Nephron progenitor cell (in vitro differentiated cells): ENCODE measurements at regions not wholly inside any gene's neighbourhood (a gene's known extent, or its start where the extent isn't known, plus 50 kb on each side); places are given as distances from the start of the nearest gene placed in this dataset.

Experiments
- DNase-seq: peaks from one replicate; pipeline ENCODE4 v3.0.0; 2021
- H3K27ac Mint-ChIP-seq: 2 replicates; pipeline ENCODE4 v1.8.0; 2021; ENCODE audit warnings: mild to moderate bottlenecking, moderate library complexity, mixed read lengths
- H3K27me3 Mint-ChIP-seq: 2 replicates; pipeline ENCODE4 v1.8.0; 2021; ENCODE audit warnings: mild to moderate bottlenecking, low read depth, mixed read lengths; ENCODE audit not compliant: poor library complexity
- H3K36me3 Mint-ChIP-seq: 2 replicates; pipeline ENCODE4 v1.8.0; 2021; ENCODE audit warnings: low read depth, mixed read lengths
- H3K4me1 Mint-ChIP-seq: 2 replicates; pipeline ENCODE4 v1.8.0; 2021; ENCODE audit warnings: mixed read lengths
- H3K4me3 Mint-ChIP-seq: 2 replicates; pipeline ENCODE4 v1.8.0; 2021; ENCODE audit warnings: mild to moderate bottlenecking, moderate library complexity, mixed read lengths
- H3K9me3 Mint-ChIP-seq: 2 replicates; pipeline ENCODE4 v1.8.0; 2021; ENCODE audit warnings: mild to moderate bottlenecking, moderate library complexity, mixed read lengths
- TF ChIP-seq, protein P1 (sequence below): fragments of 200-600 bp; sonication (generic); IDR thresholded peaks from 2 replicates; pipeline ENCODE4 v1.5.0; 2021; ENCODE audit warnings: antibody characterized with exemption

GRCh38 chr1:229889031-229889517 lies 178.0 kb upstream of the GALNT2 start:
- H3K4me1 Mint-ChIP-seq, result peaks cover 6% of the 10 kb centered on the region
- H3K9me3 Mint-ChIP-seq, result peaks cover 10% of the 10 kb centered on the region
- DNase-seq, result no peak
- H3K27me3 Mint-ChIP-seq, result peaks cover 11% of the 10 kb centered on the region
- TF ChIP-seq, protein P1, sequence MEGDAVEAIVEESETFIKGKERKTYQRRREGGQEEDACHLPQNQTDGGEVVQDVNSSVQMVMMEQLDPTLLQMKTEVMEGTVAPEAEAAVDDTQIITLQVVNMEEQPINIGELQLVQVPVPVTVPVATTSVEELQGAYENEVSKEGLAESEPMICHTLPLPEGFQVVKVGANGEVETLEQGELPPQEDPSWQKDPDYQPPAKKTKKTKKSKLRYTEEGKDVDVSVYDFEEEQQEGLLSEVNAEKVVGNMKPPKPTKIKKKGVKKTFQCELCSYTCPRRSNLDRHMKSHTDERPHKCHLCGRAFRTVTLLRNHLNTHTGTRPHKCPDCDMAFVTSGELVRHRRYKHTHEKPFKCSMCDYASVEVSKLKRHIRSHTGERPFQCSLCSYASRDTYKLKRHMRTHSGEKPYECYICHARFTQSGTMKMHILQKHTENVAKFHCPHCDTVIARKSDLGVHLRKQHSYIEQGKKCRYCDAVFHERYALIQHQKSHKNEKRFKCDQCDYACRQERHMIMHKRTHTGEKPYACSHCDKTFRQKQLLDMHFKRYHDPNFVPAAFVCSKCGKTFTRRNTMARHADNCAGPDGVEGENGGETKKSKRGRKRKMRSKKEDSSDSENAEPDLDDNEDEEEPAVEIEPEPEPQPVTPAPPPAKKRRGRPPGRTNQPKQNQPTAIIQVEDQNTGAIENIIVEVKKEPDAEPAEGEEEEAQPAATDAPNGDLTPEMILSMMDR, result no peak
- no peak overlapping the region for H3K27ac Mint-ChIP-seq
- no peak overlapping the region for H3K4me3 Mint-ChIP-seq
- H3K36me3 Mint-ChIP-seq, result no peaks in the 10 kb centered on the region

DNA sequence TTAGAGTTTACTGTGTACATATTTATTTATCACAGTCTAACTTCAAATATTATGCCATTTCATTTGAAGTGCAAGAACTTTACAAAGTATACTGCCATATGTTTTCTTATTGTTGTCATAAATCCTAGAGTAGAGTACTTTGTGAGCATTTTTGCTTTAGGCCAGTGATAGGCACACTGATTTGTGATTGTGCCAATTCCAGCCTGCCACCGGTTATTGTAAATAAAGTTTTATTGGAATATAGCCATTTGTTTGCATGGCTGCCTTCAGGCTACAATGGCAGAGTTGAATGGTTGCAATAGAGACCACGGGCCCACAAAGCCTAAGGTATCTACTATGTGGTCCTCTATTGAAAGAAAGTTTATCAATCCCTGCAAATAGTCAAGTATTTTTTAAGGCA lies 175.8 kb upstream of the GALNT2 start:
- Mint-ChIP-seq H3K36me3 (no peaks in the 10 kb centered on the region), H3K27ac (no peak overlapping the region), H3K4me3 (no peak overlapping the region), H3K4me1 (peaks cover under 1% of the 10 kb centered on the region), H3K9me3 (peaks cover 10% of the 10 kb centered on the region), H3K27me3 (peaks cover 20% of the 10 kb centered on the region)
- DNase-seq, result no peak
- TF ChIP-seq, protein P1, result no peak

DNA sequence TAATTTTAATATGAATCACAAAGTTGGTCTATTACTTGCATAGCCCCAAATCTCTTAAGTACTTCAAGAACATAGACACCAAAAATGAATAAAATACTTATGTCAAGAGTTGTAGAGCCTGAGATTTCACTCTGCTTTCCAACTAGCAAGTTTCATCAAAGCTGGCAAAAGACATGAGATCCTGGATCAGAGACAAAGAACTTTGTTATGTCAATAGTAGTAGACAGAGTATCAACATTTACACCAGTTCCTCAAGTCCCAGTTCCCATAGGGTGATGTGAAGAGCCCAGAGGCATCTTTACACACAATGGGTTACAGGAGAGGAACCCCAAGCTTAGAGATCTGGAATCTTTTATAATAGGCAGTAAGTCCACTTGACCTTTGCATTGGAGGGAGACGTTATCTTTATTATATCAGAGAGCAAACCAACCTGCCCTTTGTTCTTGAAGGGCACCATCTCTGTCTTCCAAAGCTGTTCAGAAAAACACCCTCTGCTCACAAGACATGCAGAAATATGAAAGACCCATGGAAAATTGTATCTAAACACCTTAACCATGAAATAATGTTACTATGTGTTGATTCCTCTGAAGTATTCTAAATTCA lies 174.4 kb upstream of the GALNT2 start:
- peaks cover 4% of the 10 kb centered on the region for H3K9me3 Mint-ChIP-seq
- no peak overlapping the region for H3K4me3 Mint-ChIP-seq
- no peaks in the 10 kb centered on the region for H3K36me3 Mint-ChIP-seq
- H3K27ac Mint-ChIP-seq, result no peak overlapping the region
- DNase-seq, result no peak
- H3K27me3 Mint-ChIP-seq, result peaks cover 24% of the 10 kb centered on the region
- peaks cover 8% of the 10 kb centered on the region for H3K4me1 Mint-ChIP-seq
- TF ChIP-seq, protein P1, result no peak

- TF ChIP-seq, protein P1, result no peak
- H3K36me3 Mint-ChIP-seq, result no peaks in the 10 kb centered on the region
- H3K27ac Mint-ChIP-seq, result no peak overlapping the region
- peaks cover 3% of the 10 kb centered on the region for H3K9me3 Mint-ChIP-seq
- peaks cover 10% of the 10 kb centered on the region for H3K4me1 Mint-ChIP-seq
- peaks cover 24% of the 10 kb centered on the region for H3K27me3 Mint-ChIP-seq
- DNase-seq, result no peak
- H3K4me3 Mint-ChIP-seq, result no peak overlapping the region
Observed at GRCh38 chr1:229893762-229894444, 173.1 kb upstream of the GALNT2 start.

DNA sequence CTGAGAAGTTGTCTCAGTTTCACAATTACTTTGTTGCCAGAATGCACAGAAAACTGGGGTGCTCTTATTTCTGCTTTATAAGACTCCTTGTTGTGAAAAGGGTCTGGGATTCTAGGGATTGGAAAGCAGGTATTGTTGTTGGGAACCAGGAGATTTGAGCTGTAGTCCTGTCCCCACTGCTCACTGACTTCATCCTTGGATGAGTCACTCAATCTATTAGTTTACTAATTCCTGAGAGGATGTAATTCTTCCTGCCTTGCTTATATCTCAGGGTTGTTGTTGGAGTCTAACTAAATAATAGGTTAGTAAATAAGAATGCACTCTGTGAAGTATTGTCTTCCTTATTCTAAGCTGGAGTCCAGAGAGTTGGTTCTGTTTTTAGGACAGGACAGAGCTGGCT lies 172.5 kb upstream of the GALNT2 start:
- Mint-ChIP-seq H3K27ac (no peak overlapping the region), H3K4me3 (no peak overlapping the region), H3K4me1 (peaks cover 10% of the 10 kb centered on the region), H3K36me3 (no peaks in the 10 kb centered on the region), H3K9me3 (peaks cover 3% of the 10 kb centered on the region), H3K27me3 (peaks cover 24% of the 10 kb centered on the region)
- TF ChIP-seq, protein P1, result no peak
- no peak for DNase-seq

DNA sequence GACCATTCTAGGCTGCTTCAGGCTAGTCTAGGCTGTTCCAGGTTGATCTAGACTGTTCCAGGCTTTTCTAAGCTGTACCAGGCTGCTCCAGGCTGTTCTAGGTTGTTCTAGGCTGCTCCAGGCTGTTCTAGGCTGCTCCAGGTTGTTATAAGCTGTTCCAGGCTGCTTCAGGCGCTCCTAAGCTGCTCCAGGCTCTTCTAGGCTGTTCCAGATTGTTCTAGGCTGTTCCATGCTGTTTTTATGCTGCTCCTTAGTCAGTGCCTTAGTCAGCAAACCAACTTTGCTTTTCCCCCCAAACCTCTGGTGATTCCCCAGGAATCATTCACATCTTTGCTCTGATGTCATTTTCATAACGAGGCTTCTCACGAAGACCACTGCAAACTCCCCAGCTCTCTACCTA lies 171.4 kb upstream of the GALNT2 start:
- TF ChIP-seq, protein P1, result no peak
- H3K4me1 Mint-ChIP-seq, result peaks cover 10% of the 10 kb centered on the region
- peaks cover 24% of the 10 kb centered on the region for H3K27me3 Mint-ChIP-seq
- no peak overlapping the region for H3K4me3 Mint-ChIP-seq
- H3K36me3 Mint-ChIP-seq, result no peaks in the 10 kb centered on the region
- no peak overlapping the region for H3K27ac Mint-ChIP-seq
- no peak for DNase-seq
- peaks cover 3% of the 10 kb centered on the region for H3K9me3 Mint-ChIP-seq
